Neural progenitor cell (in vitro differentiated cells): ENCODE measurements at regions not wholly inside any gene's neighbourhood (a gene's known extent, or its start where the extent isn't known, plus 50 kb on each side); places are given as distances from the start of the nearest gene placed in this dataset.

ENCODE experiments used
- CTCF ChIP-seq: fragments of 200-600 bp; sonication (generic); IDR thresholded peaks from 2 replicates; pipeline ENCODE4 v1.5.1; 2017; ENCODE audit warnings: antibody characterized with exemption, mild to moderate bottlenecking
- EZH2 ChIP-seq: fragments of 200-600 bp; sonication (generic); IDR thresholded peaks from 2 replicates; pipeline ENCODE4 v1.6.1; 2017; ENCODE audit warnings: antibody characterized with exemption, mild to moderate bottlenecking, moderate library complexity
- EZH2phosphoT487 ChIP-seq: fragments of 200-600 bp; sonication (generic); IDR thresholded peaks from 2 replicates; pipeline ENCODE4 v1.6.1; 2017; ENCODE audit warnings: antibody characterized with exemption

GRCh38 chr4:45554423-45554822, 569.4 kb downstream of the GABRG1 start:
- TF ChIP-seq CTCF (no peak), EZH2phosphoT487 (no peak), EZH2 (no peak)
